ENCODE measurements at regions not wholly inside any gene's neighbourhood (a gene's known extent, or its start where the extent isn't known, plus 50 kb on each side); places are given as distances from the start of the nearest gene placed in this dataset.
"Not testable (repeated sequence)": the region's sequence is repeated elsewhere in the genome, so short reads cannot be mapped to it uniquely, and the experiment has no call there.

GRCh38 chr7:125436220-125436619 lies 506.6 kb upstream of the POT1 start:
- DNase-seq, result no peak

- DNase-seq, result no peak
Measured at GRCh38 chr7:125431349-125431748, 501.7 kb upstream of the POT1 start.

GRCh38 chr7:125430013-125430412 lies 500.4 kb upstream of the POT1 start:
- no peak for DNase-seq

DNA sequence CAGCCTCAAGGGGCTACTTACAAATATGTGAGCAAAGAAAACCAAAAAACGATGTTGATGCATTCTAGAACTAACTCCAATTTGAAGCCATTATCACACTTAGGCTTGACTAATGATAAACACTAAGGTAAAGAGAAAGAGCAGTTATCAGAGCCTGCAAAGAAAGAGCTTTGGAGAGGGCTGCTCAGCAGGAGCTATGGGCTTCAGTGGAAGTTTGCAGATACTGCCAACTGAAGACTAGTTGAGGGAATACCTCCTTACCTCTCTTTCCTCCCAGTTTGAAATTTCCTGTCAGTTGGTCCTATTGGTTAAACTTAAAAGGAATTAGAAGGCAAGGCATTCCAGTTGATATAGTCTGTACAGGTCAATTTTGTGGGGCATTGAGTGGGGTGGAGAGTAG lies 498.1 kb upstream of the POT1 start:
- DNase-seq, result no peak

- DNase-seq, result no peak
Measured at GRCh38 chr7:125425506-125425905, 495.9 kb upstream of the POT1 start.

GRCh38 chr7:125424721-125425120 lies 495.1 kb upstream of the POT1 start:
- DNase-seq, result no peak

GRCh38 chr7:125423458-125424155 lies 494.0 kb upstream of the POT1 start:
- no peak for DNase-seq

DNA sequence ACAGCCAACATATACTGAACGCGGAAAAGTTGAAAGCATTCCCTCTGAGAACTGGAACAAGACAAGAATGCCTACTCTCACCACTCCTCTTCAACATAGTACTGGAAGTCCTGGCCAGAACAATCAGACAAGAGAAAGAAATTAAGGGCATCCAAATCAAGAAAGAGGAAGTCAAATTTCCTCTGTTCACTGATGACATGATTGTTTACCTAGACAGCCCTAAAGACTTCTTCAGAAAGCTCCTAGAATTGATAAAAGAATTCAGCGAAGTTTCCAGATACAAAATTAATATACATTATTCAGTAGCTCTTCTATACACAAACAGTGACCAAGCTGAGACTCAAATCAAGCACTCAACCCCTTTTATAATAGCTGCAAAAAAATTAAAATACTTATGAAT lies 491.8 kb upstream of the POT1 start:
- DNase-seq, result not testable (repeated sequence)

DNA sequence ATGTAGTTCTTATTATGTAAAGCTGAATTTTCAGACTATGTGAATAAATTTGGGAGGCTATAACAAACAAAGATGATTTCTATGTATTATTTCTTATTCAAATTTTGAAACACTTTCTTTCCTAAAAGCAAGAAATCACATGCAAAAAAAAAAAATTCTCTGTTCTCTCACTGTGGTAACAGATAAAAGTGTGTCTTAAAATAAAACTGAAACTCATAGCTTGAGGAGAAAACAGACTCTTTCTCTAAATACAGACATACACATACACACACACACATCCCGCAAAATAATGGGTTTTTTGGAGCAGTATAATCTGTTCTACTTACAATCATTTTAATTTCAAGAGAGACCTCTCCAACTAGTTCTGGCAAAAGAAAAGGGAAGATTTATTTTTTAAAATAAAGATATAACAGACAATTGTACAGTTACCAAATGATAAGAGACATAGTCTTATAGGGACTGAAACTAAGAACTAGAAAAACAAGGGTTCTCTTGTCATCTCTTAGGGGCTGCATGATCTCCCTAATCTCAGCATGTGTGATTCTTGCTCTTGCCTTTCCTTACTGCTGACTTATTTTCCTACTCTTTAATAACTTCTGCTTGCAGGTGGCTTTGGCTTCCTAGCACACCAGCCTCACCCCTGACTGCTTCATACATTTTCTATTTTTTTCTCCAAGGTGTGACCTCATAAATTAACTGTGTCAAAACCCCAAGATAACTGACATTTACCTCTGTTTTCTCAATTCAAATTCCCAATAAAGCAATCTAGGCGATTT lies 483.5 kb upstream of the POT1 start:
- no peak for DNase-seq

DNA sequence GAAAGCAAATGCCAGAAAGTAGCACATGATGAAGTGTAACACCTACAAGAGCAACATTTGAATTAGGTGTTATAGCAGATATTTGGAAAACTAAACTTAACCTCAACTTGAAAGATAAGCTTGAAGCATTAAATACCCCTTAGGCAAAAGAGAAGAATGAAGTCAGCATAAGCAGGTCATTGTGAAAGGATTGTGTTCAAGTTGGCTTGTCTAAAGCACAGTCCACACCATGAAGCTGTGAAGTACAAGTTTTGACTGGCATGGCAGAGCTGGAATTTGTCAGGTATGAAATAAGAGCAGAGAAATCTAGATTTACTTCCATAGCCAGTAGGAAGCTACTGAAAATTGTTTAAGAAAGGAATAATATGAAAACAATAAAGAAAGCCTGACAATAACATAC lies 480.3 kb upstream of the POT1 start:
- no peak for DNase-seq

DNA sequence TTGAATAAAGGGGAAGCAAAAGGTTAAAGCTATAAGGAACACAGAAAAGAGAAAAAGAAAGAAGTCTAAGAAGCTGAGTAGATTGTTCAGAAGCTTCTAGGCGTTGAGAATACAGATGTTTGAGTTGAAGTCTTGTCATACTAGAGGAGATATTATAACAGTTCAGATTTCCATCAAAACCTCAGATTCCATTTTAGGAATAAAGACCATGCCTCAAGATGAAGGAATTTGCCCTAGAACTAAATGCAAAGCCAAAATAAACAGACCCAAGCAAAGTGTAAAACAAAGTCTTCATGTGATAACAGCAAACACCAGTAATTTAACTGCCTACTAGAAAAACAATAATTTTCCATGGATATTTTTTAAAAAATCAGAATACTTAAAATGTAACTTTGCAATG lies 476.5 kb upstream of the POT1 start:
- no peak for DNase-seq

DNA sequence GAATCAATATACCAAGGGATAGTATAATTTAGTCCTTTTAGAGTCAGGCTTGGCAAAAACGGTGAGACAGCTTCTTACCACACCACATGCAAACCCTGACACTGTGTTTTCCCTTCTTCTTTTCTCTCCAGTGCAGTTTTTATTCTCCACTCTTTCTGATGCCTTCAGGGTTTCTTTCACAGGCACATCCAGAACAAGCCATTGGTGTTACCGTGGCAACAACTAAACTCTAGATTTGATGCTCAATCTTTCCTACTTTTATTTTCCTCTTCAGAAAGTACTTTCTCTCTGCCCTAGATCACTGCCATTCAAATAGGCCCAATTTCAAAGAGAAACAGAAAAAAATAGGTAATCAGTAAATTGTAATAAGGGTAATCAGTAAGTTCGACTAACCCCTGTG lies 469.8 kb upstream of the POT1 start:
- DNase-seq, result no peak

DNA sequence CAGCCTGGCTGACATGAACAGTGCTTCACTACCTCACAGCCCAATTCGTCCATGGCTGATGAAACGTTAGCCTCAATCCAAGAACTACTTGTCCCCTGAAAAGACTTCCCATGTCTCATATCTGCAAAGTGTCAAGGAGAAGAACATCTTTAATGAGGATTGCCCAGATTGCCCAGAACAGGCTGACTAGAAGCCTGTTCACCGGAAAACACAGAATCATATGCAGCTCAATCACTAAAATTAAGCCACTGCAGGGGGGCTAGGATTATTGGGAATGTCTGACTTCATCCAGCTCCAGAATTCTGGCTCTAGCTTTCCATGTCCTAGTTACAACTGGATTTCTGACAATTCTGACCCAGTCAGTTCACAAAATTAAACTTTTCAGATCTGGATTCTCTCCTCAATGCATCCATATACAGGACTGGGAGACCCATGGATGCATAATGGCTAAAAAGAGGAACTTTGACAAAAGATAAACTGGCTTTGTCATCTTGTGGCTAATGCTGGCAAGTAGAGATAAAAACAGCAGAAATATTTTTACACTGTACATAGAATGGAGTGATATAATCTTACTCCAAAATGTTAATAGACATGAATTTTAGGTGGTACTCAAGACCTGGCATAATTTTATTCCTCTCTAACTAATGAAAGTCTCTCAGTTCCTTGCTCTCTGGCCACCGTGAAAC lies 467.0 kb upstream of the POT1 start:
- no peak for DNase-seq

GRCh38 chr7:125391921-125392320 lies 462.3 kb upstream of the POT1 start:
- DNase-seq, result no peak

- no peak for DNase-seq
Measured at GRCh38 chr7:125390981-125391380, 461.4 kb upstream of the POT1 start.

- no peak for DNase-seq
Measured at GRCh38 chr7:125386211-125386610, 456.6 kb upstream of the POT1 start.

GRCh38 chr7:125383324-125383723 lies 453.7 kb upstream of the POT1 start:
- no peak for DNase-seq

DNA sequence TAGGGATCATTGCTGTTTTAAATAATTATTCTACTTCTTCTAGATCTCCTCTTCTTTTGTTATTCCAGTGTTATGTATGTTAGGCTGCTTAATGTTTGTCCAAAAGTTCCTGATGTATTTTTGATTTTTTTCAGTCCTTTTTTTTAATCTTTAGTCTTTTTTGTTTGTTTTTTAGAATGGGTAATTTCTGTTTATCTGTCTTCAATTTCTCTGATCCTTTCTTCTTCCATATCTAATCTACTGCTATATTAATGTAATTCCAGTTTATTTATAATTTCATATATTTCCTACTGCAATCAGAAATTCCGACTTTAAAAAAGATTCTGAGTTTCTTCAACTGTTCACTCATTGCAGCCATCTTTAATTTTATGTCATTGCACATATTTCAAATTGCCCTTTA lies 452.8 kb upstream of the POT1 start:
- no peak for DNase-seq

- peak; percentile 76 for DNase-seq
Measured at GRCh38 chr7:125375942-125376341, 446.3 kb upstream of the POT1 start.

DNA sequence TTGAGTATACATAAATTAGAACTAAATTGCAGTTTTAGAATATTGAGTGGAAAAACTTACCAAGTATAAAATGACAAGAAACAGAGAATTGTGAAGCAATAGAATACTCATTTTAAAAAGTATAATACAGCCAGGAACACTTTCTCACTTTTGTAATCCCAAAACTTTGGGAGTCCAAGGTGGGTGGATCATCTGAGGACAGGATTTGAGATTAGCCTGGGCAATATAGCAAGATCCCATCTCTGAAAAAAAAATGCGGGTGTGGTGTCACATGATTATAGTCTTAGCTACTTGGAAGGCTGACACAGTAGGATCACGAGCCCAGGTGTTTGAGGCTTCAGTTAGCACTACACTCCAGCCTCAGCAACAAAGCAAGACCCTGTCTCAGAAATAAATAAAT lies 440.9 kb upstream of the POT1 start:
- no peak for DNase-seq

- no peak for DNase-seq
Measured at GRCh38 chr7:125363873-125364272, 434.2 kb upstream of the POT1 start.

DNA sequence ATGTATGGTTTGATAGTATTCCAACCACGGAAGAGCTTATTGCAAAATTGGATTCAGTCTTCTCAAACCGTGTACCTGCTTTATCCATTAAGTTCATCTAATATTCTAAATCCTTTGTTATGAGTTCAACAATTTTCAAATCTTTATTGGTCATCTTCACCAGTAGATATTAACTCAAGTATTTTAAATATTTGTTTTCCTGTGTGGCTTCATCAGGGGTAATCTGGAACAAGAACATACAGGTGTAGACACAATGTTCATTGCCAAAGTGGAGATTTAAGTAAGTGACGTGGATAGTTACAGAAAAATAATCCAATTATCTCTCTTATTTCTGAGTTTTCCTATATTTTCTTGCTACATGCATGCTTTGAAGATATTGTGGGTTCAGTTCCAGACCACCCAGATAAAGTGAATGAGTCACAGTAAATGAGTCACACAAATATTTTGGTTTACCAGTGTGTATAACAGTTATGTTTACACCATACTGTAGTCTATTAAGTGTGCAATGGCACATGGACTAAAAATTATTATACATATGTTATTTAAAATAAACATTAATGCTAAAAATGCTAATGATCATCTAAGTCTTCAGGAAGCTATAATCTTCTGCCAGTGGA lies 429.0 kb upstream of the POT1 start:
- no peak for DNase-seq

DNA sequence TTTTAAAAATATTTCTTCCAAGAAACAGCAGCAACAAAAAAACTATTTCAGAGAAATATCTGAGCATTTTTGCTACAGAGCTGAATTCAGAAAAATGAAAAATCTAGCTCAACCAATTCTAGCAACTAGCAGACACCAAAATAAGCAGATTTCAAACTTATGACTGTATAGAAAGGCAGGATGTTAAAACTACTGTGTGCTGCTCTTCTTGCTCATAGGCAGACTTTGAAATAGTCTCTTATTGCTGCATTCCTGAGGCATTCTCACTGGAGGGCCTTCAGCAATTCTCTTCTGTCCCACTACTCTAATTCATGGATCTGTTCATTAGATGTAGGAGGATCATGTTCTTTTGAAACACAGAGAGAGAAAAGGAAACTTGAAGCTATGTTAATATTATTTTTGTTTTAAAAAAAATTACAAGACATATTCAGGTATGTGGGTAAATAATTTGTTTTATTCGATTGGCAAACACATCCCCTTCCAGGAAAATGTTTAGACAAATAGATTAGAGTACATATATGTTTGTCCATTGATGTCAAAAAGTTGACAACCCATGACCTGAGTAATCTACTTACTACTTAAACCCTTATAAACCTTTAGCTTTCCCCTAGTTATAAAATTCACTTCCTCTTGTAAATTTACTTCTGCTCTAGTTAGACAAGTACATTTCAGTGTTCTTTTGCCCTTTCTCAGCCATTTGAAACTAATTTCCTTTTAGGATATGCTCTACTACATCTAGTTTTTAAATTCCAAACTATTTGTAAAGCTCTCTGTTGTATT lies 428.2 kb upstream of the POT1 start:
- DNase-seq, result no peak
